Esophagus squamous epithelium (tissue), 5 donors: ENCODE measurements at regions not wholly inside any gene's neighbourhood (a gene's known extent, or its start where the extent isn't known, plus 50 kb on each side); places are given as distances from the start of the nearest gene placed in this dataset.

Source experiments
- DNase-seq: peaks from one replicate; lab custom pipeline; 2025; lab: John Stamatoyannopoulos, UW
- H3K27ac ChIP-seq, 4 donors: fragments of 200-600 bp; sonication (generic); one replicate each; pipeline ENCODE4 v1.5.1; 2016 to 2019; ENCODE audit warnings: mild to moderate bottlenecking in 1 of 4
- H3K27me3 ChIP-seq, 4 donors: fragments of 200-600 bp; sonication (generic); 1 replicate in 3 of 4; 2 replicates in 1 of 4; pipeline versions ENCODE4 v1.5.1 to v1.6.0; 2017 to 2021; ENCODE audit warnings: antibody characterized with exemption in 1 of 4
- H3K36me3 ChIP-seq, 3 donors: fragments of 200-600 bp; sonication (generic); one replicate each; pipeline ENCODE4 v1.5.1; 2016 to 2019
- H3K4me1 ChIP-seq, 3 donors: fragments of 200-600 bp; sonication (generic); one replicate each; pipeline ENCODE4 v1.5.1; 2017 to 2019
- H3K4me3 ChIP-seq, 4 donors: fragments of 200-600 bp; sonication (generic); 1 replicate in 3 of 4; 2 replicates in 1 of 4; pipeline ENCODE4 v1.5.1; 2016 to 2019; ENCODE audit warnings: mild to moderate bottlenecking in 2 of 4, moderate library complexity in 1 of 4
- H3K9me3 ChIP-seq, 3 donors: fragments of 200-600 bp; sonication (generic); one replicate each; pipeline ENCODE4 v1.5.1; 2016 to 2019
- POLR2A ChIP-seq, 4 donors: fragments of 450-650 bp; IDR thresholded peaks; one replicate each; pipeline ENCODE4 v1.6.1; 2017; ENCODE audit warnings: antibody characterized with exemption in 4 of 4, mild to moderate bottlenecking in 4 of 4, moderate library complexity in 3 of 4
- WGBS, 2 donors: methylation state at CpG; one replicate each; pipeline ENCODE4 v1.1.5; 2018; 5-methylcytosine and 5-hydroxymethylcytosine counted together
- intact Hi-C: fragments of 100-400 bp; cut with DNase I; formaldehyde crosslinking; loops from one replicate; pipeline ENCODE4 v1.15.0; 2022
- TF ChIP-seq, protein P1 (sequence below), 6 experiments: fragments of 450-650 bp in 4 of 6; fragments of 200-600 bp in 2 of 6; sonication (generic) in 2 of 6; IDR thresholded peaks; one replicate each; pipeline ENCODE4 v1.5.1; 2016 to 2019; ENCODE audit warnings: antibody characterized with exemption in 6 of 6, mild to moderate bottlenecking in 4 of 6, moderate library complexity in 4 of 6
- donor health status: DM: yes; HTN: yes; CAD: no.

- TF ChIP-seq, protein P1, sequence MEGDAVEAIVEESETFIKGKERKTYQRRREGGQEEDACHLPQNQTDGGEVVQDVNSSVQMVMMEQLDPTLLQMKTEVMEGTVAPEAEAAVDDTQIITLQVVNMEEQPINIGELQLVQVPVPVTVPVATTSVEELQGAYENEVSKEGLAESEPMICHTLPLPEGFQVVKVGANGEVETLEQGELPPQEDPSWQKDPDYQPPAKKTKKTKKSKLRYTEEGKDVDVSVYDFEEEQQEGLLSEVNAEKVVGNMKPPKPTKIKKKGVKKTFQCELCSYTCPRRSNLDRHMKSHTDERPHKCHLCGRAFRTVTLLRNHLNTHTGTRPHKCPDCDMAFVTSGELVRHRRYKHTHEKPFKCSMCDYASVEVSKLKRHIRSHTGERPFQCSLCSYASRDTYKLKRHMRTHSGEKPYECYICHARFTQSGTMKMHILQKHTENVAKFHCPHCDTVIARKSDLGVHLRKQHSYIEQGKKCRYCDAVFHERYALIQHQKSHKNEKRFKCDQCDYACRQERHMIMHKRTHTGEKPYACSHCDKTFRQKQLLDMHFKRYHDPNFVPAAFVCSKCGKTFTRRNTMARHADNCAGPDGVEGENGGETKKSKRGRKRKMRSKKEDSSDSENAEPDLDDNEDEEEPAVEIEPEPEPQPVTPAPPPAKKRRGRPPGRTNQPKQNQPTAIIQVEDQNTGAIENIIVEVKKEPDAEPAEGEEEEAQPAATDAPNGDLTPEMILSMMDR (IDR thresholded peaks at IDR 0.05), result no peak
- TF ChIP-seq POLR2A (IDR thresholded peaks at IDR 0.05), result no peak
Measured at GRCh38 chr3:181974198-181974597, 262.5 kb downstream of the SOX2 start.

DNA sequence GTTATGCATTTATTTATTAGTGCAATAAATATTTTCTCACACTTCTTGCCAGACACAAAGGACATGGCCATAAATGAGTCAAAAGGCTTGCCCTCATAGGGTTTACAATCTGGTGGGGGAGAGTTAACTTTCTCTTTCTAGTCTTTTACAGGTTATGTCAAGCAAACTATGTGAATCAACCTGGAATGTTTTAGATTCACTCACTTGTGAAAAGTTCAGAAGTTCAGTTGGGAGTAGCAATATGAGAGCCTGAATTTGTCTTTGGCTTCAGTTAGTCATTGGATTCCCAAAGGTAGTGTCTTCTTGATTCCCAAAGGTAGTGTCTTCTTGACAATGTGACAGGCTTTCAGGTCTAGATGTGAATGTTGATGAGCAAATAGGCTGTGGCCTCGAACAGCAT, 264.8 kb downstream of the SOX2 start:
- Histone ChIP-seq H3K36me3 (no peaks in the 10 kb centered on the region), H3K9me3 (no peaks in the 10 kb centered on the region), H3K27ac (no peak overlapping the region), H3K27me3 (no peaks in the 10 kb centered on the region), H3K4me1 (peaks cover 0 to 7% (median 0%) of the 10 kb centered on the region in 3 donors), H3K4me3 (no peak overlapping the region)
- intact Hi-C loops, result no loop called here
- WGBS, 2 donors, result 63 to 67% methylated on average over 1 of the region's 1 CpG
- TF ChIP-seq, protein P1 (IDR thresholded peaks at IDR 0.05), result no peak
- TF ChIP-seq POLR2A (IDR thresholded peaks at IDR 0.05), result no peak
- DNase-seq, result no peak

More at GRCh38 chr3:181974198-181974597, 262.5 kb downstream of the SOX2 start:
- H3K4me3 ChIP-seq, result no peak overlapping the region
- no peaks in the 10 kb centered on the region for H3K9me3 ChIP-seq
- no peaks in the 10 kb centered on the region for H3K27me3 ChIP-seq
- peaks cover 0 to 7% (median 0%) of the 10 kb centered on the region in 3 donors for H3K4me1 ChIP-seq
- H3K27ac ChIP-seq, result peak overlapping the region in 2 of 4 donors; percentile 5 to 60
- 44 to 76% methylated on average over 2 of the region's 2 CpGs for WGBS, 2 donors
- no peak for DNase-seq
- intact Hi-C loops, result no loop called here
- H3K36me3 ChIP-seq, result no peaks in the 10 kb centered on the region

- peaks cover 0 to 7% (median 0%) of the 10 kb centered on the region in 3 donors for H3K9me3 ChIP-seq
- DNase-seq, result no peak
- H3K4me3 ChIP-seq, result no peak overlapping the region
- H3K27me3 ChIP-seq, result no peaks in the 10 kb centered on the region
- no peaks in the 10 kb centered on the region for H3K4me1 ChIP-seq
- no peak overlapping the region for H3K27ac ChIP-seq
- TF ChIP-seq, protein P1 (IDR thresholded peaks at IDR 0.05), result no peak
- no peak for TF ChIP-seq POLR2A (IDR thresholded peaks at IDR 0.05)
- intact Hi-C loops, result no loop called here
- WGBS, 2 donors, result 76 to 93% methylated on average over 2 of the region's 2 CpGs
- no peaks in the 10 kb centered on the region for H3K36me3 ChIP-seq
Measured at GRCh38 chr3:181985386-181985785, 273.7 kb downstream of the SOX2 start.

- H3K27me3 ChIP-seq, result no peaks in the 10 kb centered on the region
- H3K4me3 ChIP-seq, result no peak overlapping the region
- no peaks in the 10 kb centered on the region for H3K36me3 ChIP-seq
- TF ChIP-seq POLR2A (IDR thresholded peaks at IDR 0.05), result no peak
- TF ChIP-seq, protein P1 (IDR thresholded peaks at IDR 0.05), result no peak
- no peak overlapping the region for H3K27ac ChIP-seq
- DNase-seq, result no peak
- 73 to 93% methylated on average over 4 of the region's 4 CpGs for WGBS, 2 donors
- intact Hi-C loops, result no loop called here
- no peaks in the 10 kb centered on the region for H3K4me1 ChIP-seq
- H3K9me3 ChIP-seq, result peaks cover 0 to 3% (median 0%) of the 10 kb centered on the region in 3 donors
Measured at GRCh38 chr3:181987736-181988135, 276.0 kb downstream of the SOX2 start.

DNA sequence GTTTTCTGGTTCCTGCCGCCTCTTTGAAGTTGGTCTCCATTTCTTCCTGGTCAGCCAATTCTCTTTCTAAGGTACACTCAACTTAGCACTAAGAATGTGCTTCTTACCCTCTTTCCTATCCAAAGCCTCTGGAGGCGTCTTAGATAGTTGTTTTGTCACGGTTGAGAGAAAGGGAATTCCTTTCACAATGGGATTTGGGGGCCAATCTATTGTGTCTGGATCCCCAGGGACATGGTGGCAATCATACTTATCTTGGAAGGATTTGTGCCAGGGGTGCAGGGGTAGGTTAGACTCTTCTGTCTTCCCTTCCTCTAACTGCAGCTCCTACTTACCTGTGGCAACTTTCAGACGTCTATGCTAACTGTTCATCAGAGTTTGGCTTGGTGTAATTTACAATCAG, 287.1 kb downstream of the SOX2 start:
- H3K36me3 ChIP-seq, result no peaks in the 10 kb centered on the region
- no peak for DNase-seq
- H3K4me3 ChIP-seq, result no peak overlapping the region
- WGBS, 2 donors, result 74 to 75% methylated on average over 4 of the region's 4 CpGs
- H3K9me3 ChIP-seq, result no peaks in the 10 kb centered on the region
- TF ChIP-seq POLR2A (IDR thresholded peaks at IDR 0.05), result no peak
- TF ChIP-seq, protein P1 (IDR thresholded peaks at IDR 0.05), result no peak
- no peak overlapping the region for H3K27ac ChIP-seq
- no peaks in the 10 kb centered on the region for H3K27me3 ChIP-seq
- intact Hi-C loops, result no loop called here
- no peaks in the 10 kb centered on the region for H3K4me1 ChIP-seq
